Endodermal cell (in vitro differentiated cells): ENCODE measurements at regions not wholly inside any gene's neighbourhood (a gene's known extent, or its start where the extent isn't known, plus 50 kb on each side); places are given as distances from the start of the nearest gene placed in this dataset.

Experiments
- DNase-seq: peaks from one replicate; pipeline ENCODE4 v3.0.0-alpha.2; 2017
- H3K27ac ChIP-seq: 2 replicates; pipeline ENCODE4 v1.5.1; 2013; ENCODE audit warnings: mild to moderate bottlenecking, low read depth, low read length, moderate library complexity
- H3K27me3 ChIP-seq: 2 replicates; pipeline ENCODE4 v1.6.1; 2013; ENCODE audit warnings: mild to moderate bottlenecking, low read length, moderate library complexity; ENCODE audit not compliant: insufficient read depth, control insufficient read depth, poor library complexity, severe bottlenecking
- H3K36me3 ChIP-seq: 2 replicates; pipeline ENCODE4 v1.7.0; 2013; ENCODE audit warnings: mild to moderate bottlenecking, low read length, moderate library complexity; ENCODE audit not compliant: control insufficient read depth, insufficient read depth
- H3K4me1 ChIP-seq: one replicate; pipeline ENCODE4 v1.7.0; 2013; ENCODE audit warnings: low read length; ENCODE audit not compliant: control insufficient read depth, insufficient read depth
- H3K4me3 ChIP-seq: 2 replicates; pipeline ENCODE4 v1.5.1; 2013; ENCODE audit warnings: mild to moderate bottlenecking, low read length, moderate library complexity
- H3K9ac ChIP-seq: 2 replicates; pipeline ENCODE4 v1.6.1; 2013; ENCODE audit warnings: mild to moderate bottlenecking, low read length, moderate library complexity; ENCODE audit not compliant: poor library complexity, severe bottlenecking; ENCODE audit errors: extremely low read depth
- H3K9me3 ChIP-seq: 2 replicates; pipeline ENCODE4 v1.6.1; 2013; ENCODE audit warnings: mild to moderate bottlenecking, low read length, moderate library complexity; ENCODE audit not compliant: control insufficient read depth
- H3K27ac Mint-ChIP-seq: 2 replicates; pipeline ENCODE4 v1.8.0; 2020; ENCODE audit warnings: mixed read lengths
- H3K27me3 Mint-ChIP-seq: 2 replicates; pipeline ENCODE4 v1.8.0; 2021; ENCODE audit warnings: mild to moderate bottlenecking, mixed read lengths; ENCODE audit not compliant: insufficient read depth
- H3K36me3 Mint-ChIP-seq: 2 replicates; pipeline ENCODE4 v1.8.0; 2020; ENCODE audit warnings: low read depth, mixed read lengths
- H3K4me1 Mint-ChIP-seq: 2 replicates; pipeline ENCODE4 v1.8.0; 2020; ENCODE audit warnings: mixed read lengths
- H3K4me3 Mint-ChIP-seq: 2 replicates; pipeline ENCODE4 v1.8.0; 2020; ENCODE audit warnings: mild to moderate bottlenecking, moderate library complexity, mixed read lengths
- H3K9me3 Mint-ChIP-seq: 2 replicates; pipeline ENCODE4 v1.8.0; 2020; ENCODE audit warnings: mild to moderate bottlenecking, mixed read lengths
- WGBS, 2 experiments: methylation state at CpG; one replicate each; pipeline versions ENCODE4 v1.1.5 to v1.1.7; 2013; ENCODE audit warnings: missing lambda C conversion rate in 2 of 2, mixed read lengths in 1 of 2; ENCODE audit not compliant: insufficient coverage in 1 of 2, insufficient read length in 1 of 2; 5-methylcytosine and 5-hydroxymethylcytosine counted together
- TF ChIP-seq, protein P1 (sequence below): fragments of 200-600 bp; sonication (generic); conservative IDR thresholded peaks from 2 replicates; pipeline ENCODE4 v1.5.0; 2021; ENCODE audit warnings: antibody characterized with exemption, mild to moderate bottlenecking

DNA sequence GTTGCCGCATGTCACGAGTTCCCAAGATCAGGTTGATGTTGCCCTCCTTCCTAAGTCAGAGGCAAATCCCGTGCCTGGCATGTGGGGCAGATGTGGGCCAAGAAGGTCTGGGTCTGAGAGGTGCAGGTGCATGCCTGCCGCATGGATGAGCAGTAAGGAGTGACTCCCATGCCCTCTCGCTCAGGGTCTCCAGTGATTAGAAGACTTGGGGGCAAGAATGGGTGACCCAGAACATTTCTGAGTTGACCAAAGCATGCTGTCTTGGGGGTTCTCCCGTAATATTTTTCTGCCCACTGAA is 120.6 kb upstream of the HDAC4 start:
- Mint-ChIP-seq H3K4me3 (no peak overlapping the region), H3K27me3 (no peaks in the 10 kb centered on the region), H3K27ac (no peak overlapping the region), H3K9me3 (no peaks in the 10 kb centered on the region), H3K36me3 (no peaks in the 10 kb centered on the region), H3K4me1 (no peaks in the 10 kb centered on the region)
- DNase-seq: no peak
- Histone ChIP-seq H3K27ac (no peak overlapping the region), H3K4me3 (no peak overlapping the region), H3K4me1 (no peaks in the 10 kb centered on the region), H3K36me3 (no peaks in the 10 kb centered on the region), H3K9ac (no peak overlapping the region), H3K27me3 (no peaks in the 10 kb centered on the region), H3K9me3 (no peaks in the 10 kb centered on the region)
- TF ChIP-seq, protein P1, sequence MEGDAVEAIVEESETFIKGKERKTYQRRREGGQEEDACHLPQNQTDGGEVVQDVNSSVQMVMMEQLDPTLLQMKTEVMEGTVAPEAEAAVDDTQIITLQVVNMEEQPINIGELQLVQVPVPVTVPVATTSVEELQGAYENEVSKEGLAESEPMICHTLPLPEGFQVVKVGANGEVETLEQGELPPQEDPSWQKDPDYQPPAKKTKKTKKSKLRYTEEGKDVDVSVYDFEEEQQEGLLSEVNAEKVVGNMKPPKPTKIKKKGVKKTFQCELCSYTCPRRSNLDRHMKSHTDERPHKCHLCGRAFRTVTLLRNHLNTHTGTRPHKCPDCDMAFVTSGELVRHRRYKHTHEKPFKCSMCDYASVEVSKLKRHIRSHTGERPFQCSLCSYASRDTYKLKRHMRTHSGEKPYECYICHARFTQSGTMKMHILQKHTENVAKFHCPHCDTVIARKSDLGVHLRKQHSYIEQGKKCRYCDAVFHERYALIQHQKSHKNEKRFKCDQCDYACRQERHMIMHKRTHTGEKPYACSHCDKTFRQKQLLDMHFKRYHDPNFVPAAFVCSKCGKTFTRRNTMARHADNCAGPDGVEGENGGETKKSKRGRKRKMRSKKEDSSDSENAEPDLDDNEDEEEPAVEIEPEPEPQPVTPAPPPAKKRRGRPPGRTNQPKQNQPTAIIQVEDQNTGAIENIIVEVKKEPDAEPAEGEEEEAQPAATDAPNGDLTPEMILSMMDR: no peak
- 90 to 95% methylated on average over 6 of the region's 6 CpGs for WGBS, 2 experiments

GRCh38 chr2:239520811-239521517 is 120.1 kb upstream of the HDAC4 start:
- no peak for DNase-seq
- Mint-ChIP-seq H3K4me3 (no peak overlapping the region), H3K27ac (no peak overlapping the region), H3K4me1 (no peaks in the 10 kb centered on the region), H3K36me3 (no peaks in the 10 kb centered on the region), H3K9me3 (no peaks in the 10 kb centered on the region), H3K27me3 (no peaks in the 10 kb centered on the region)
- H3K27me3 ChIP-seq: no peaks in the 10 kb centered on the region
- no peak overlapping the region for H3K9ac ChIP-seq
- no peak overlapping the region for H3K27ac ChIP-seq
- H3K4me1 ChIP-seq: no peaks in the 10 kb centered on the region
- H3K36me3 ChIP-seq: no peaks in the 10 kb centered on the region
- 91 to 92% methylated on average over 26 to 29 of the region's 29 CpGs for WGBS, 2 experiments
- H3K4me3 ChIP-seq: no peak overlapping the region
- TF ChIP-seq, protein P1: no peak
- no peaks in the 10 kb centered on the region for H3K9me3 ChIP-seq

- Histone ChIP-seq H3K27ac (no peak overlapping the region), H3K4me1 (no peaks in the 10 kb centered on the region), H3K27me3 (no peaks in the 10 kb centered on the region), H3K36me3 (no peaks in the 10 kb centered on the region), H3K9ac (no peak overlapping the region), H3K9me3 (no peaks in the 10 kb centered on the region), H3K4me3 (no peak overlapping the region)
- no peak for DNase-seq
- H3K27ac Mint-ChIP-seq: no peak overlapping the region
- H3K9me3 Mint-ChIP-seq: no peaks in the 10 kb centered on the region
- WGBS, 2 experiments: 92 to 96% methylated on average over 13 to 17 of the region's 17 CpGs
- TF ChIP-seq, protein P1: no peak
- H3K27me3 Mint-ChIP-seq: no peaks in the 10 kb centered on the region
- no peaks in the 10 kb centered on the region for H3K4me1 Mint-ChIP-seq
- no peak overlapping the region for H3K4me3 Mint-ChIP-seq
- no peaks in the 10 kb centered on the region for H3K36me3 Mint-ChIP-seq
These were observed 119.2 kb upstream of the HDAC4 start for GRCh38 chr2:239519921-239520585.
